DOHH2 (cell line): ENCODE measurements at regions not wholly inside any gene's neighbourhood (a gene's known extent, or its start where the extent isn't known, plus 50 kb on each side); places are given as distances from the start of the nearest gene placed in this dataset.

ENCODE experiments used
- CTCF ChIP-seq: fragments of 200-600 bp; sonication (generic); IDR thresholded peaks from one replicate; pipeline ENCODE4 v1.5.1; 2014; ENCODE audit warnings: antibody characterized with exemption, mild to moderate bottlenecking, low read depth, low read length; ENCODE audit not compliant: poor library complexity, severe bottlenecking
- EZH2phosphoT487 ChIP-seq: fragments of 200-600 bp; sonication (generic); IDR thresholded peaks from 2 replicates; pipeline ENCODE4 v1.6.1; 2017; ENCODE audit warnings: borderline replicate concordance, mild to moderate bottlenecking, antibody characterized with exemption, low read length, moderate library complexity, mixed read lengths

DNA sequence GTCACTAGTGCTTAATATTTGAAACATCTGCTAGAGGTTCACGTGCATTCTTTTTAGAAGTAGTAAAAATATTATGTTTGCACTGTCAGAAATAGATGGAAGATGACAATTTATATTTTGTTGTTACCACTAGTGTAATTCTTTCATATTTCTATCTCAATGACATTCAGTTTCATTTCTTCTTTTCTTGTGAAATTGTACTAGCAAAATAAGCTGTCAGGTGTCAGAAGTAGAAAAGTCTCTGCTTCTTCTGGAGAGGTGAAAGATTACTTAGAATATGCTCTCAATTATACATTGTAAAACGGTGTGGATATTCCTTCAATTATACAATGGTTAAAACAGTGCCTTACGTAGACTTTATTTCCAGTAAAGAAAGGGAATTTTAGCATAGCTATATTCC lies 395.4 kb downstream of the CSNK1G3 start:
- no peak for TF ChIP-seq CTCF
- TF ChIP-seq EZH2phosphoT487 = no peak
